ENCODE measurements at regions not wholly inside any gene's neighbourhood (a gene's known extent, or its start where the extent isn't known, plus 50 kb on each side); places are given as distances from the start of the nearest gene placed in this dataset.

DNA sequence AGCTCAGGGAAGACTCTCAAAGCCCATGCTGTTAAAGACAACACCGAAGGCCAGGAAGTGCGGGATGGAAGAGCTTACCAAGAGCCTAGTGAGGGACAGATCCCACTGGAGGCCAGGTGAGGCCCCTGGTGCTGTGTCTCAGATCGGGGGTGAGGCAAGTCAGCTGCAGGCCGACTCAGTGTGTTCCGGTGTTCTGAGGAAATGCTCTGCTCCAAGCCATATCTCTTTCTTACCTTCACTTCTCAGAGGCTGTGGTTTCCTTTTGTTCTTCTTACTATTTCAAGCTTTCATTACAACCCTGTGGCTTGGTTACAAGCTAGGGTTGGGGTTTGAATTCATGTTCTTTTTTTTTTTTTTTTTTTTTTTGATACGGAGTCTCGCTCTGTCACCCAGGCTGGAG is 114.3 kb upstream of the ZFP64 start:
- Histone ChIP-seq H3K36me3 (ENCODE audit: low read depth) (no peaks in the 10 kb centered on the region), H3K9me3 (ENCODE audit: insufficient read depth, low read depth) (no peaks in the 10 kb centered on the region), H4K20me1 (ENCODE audit: insufficient read depth) (no peaks in the 10 kb centered on the region), H2AFZ (no peak overlapping the region), H3F3A (ENCODE audit: insufficient read depth, low read depth) (no peaks in the 10 kb centered on the region), H3K4me3 (no peak overlapping the region), H3K4me2 (no peak overlapping the region), H3K27ac (no peak overlapping the region), H3K27me3 (ENCODE audit: insufficient read depth, low read depth) (peaks cover 95% of the 10 kb centered on the region), H3K9me2 (ENCODE audit: insufficient read depth) (no peaks in the 10 kb centered on the region), H3K79me2 (ENCODE audit: low read depth) (no peaks in the 10 kb centered on the region), H3K4me1 (replicated peaks; ENCODE audit: insufficient read depth) (no peaks in the 10 kb centered on the region)
- intact Hi-C loops (cut with micrococcal nuclease; ENCODE audit: unreplicated experiment): no loop called here
- no TSS peak for BruUV-seq (replicated peaks)
- no peak for DNase-seq
- ChIA-PET CTCF (no interaction called here), POLR2A (ENCODE audit: unreplicated experiment) (no interaction called here)
- TF ChIP-seq, protein P1, sequence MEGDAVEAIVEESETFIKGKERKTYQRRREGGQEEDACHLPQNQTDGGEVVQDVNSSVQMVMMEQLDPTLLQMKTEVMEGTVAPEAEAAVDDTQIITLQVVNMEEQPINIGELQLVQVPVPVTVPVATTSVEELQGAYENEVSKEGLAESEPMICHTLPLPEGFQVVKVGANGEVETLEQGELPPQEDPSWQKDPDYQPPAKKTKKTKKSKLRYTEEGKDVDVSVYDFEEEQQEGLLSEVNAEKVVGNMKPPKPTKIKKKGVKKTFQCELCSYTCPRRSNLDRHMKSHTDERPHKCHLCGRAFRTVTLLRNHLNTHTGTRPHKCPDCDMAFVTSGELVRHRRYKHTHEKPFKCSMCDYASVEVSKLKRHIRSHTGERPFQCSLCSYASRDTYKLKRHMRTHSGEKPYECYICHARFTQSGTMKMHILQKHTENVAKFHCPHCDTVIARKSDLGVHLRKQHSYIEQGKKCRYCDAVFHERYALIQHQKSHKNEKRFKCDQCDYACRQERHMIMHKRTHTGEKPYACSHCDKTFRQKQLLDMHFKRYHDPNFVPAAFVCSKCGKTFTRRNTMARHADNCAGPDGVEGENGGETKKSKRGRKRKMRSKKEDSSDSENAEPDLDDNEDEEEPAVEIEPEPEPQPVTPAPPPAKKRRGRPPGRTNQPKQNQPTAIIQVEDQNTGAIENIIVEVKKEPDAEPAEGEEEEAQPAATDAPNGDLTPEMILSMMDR (conservative IDR thresholded peaks at IDR 0.05): no peak
- TF ChIP-seq EZH2 (IDR thresholded peaks at IDR 0.05; ENCODE audit: low read depth): no peak

DNA sequence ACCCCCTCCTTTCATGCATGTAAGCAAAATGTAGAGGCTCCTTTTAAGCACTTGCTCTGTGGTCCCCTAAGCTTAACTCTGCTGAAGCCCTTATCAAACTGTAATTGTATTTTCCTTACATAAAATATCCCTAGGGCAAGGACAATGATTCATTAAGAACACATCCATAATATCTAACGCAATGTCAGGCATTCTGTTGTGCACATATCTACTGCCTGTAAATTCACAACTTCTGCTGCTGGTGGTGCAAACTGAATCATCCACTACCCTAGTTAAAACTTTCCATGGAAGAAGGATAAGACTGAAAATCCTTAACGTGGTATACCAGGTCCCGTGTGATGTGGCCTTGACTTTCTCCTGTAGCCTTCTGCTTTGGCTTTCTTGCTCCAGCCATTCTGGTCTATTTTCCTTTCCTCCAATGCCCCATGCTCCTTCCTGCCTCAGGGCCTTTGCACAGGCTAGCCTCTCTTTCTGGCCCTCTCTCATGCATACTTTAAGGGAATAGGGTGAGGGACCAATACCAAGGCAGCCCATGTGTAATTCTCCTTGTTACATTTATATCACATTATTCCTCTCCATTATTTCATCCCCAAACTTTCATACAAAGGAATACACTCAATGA is 113.6 kb upstream of the ZFP64 start:
- Histone ChIP-seq H3K27me3 (ENCODE audit: insufficient read depth, low read depth) (peaks cover 90% of the 10 kb centered on the region), H3K27ac (no peak overlapping the region), H3F3A (ENCODE audit: insufficient read depth, low read depth) (no peaks in the 10 kb centered on the region), H4K20me1 (ENCODE audit: insufficient read depth) (no peaks in the 10 kb centered on the region), H3K9me2 (ENCODE audit: insufficient read depth) (no peaks in the 10 kb centered on the region), H3K4me3 (no peak overlapping the region), H3K4me2 (no peak overlapping the region), H2AFZ (no peak overlapping the region), H3K79me2 (ENCODE audit: low read depth) (no peaks in the 10 kb centered on the region), H3K4me1 (replicated peaks; ENCODE audit: insufficient read depth) (no peaks in the 10 kb centered on the region), H3K9me3 (ENCODE audit: insufficient read depth, low read depth) (no peaks in the 10 kb centered on the region), H3K36me3 (ENCODE audit: low read depth) (no peaks in the 10 kb centered on the region)
- intact Hi-C loops (cut with micrococcal nuclease; ENCODE audit: unreplicated experiment): no loop called here
- ChIA-PET POLR2A (ENCODE audit: unreplicated experiment) (no interaction called here), CTCF (no interaction called here)
- no peak for TF ChIP-seq EZH2 (IDR thresholded peaks at IDR 0.05; ENCODE audit: low read depth)
- TF ChIP-seq, protein P1 (conservative IDR thresholded peaks at IDR 0.05): no peak
- DNase-seq: no peak
- BruUV-seq (replicated peaks): no TSS peak

DNA sequence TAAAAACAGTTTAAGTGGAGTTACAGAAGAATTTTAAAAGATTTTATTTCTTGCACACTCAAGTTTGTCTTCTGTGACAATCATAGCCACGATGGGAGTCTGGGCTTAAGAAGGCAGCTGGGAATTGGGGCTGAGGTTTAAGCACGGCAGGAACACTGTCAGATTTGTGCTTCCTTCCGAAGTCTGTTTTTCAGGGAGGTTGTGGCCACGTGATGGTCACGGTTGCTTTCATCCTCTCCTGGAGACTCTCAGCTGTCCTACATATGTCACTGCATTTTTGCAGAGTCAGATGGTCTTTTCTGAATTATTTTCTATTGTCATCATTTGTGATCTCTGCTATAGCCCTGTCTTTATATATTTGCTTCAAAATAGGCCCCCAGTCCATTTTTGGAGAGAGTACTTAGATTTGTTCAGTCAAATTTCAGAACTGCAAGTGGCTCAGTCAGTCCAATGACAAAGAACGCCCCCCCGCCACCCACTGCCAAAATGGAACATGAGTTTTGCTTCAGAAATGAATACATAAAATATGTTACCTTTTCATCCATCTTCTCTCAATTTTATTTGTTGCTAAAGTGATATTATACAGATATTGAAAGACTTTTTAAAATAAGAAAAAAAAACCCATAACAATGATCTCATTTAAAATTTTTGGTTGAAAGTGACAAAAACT is 111.8 kb upstream of the ZFP64 start:
- H3K4me2 ChIP-seq: no peak overlapping the region
- ChIA-PET CTCF (no interaction called here), POLR2A (ENCODE audit: unreplicated experiment) (no interaction called here)
- no peaks in the 10 kb centered on the region for H3K79me2 ChIP-seq (ENCODE audit: low read depth)
- no peak overlapping the region for H2AFZ ChIP-seq
- BruUV-seq (replicated peaks): no TSS peak
- H3K4me1 ChIP-seq (replicated peaks; ENCODE audit: insufficient read depth): no peaks in the 10 kb centered on the region
- H3K9me3 ChIP-seq (ENCODE audit: insufficient read depth, low read depth): no peaks in the 10 kb centered on the region
- no peaks in the 10 kb centered on the region for H3K9me2 ChIP-seq (ENCODE audit: insufficient read depth)
- H3F3A ChIP-seq (ENCODE audit: insufficient read depth, low read depth): no peaks in the 10 kb centered on the region
- no peaks in the 10 kb centered on the region for H4K20me1 ChIP-seq (ENCODE audit: insufficient read depth)
- no peak overlapping the region for H3K27ac ChIP-seq
- intact Hi-C loops (cut with micrococcal nuclease; ENCODE audit: unreplicated experiment): no loop called here
- H3K36me3 ChIP-seq (ENCODE audit: low read depth): no peaks in the 10 kb centered on the region
- no peak for TF ChIP-seq EZH2 (IDR thresholded peaks at IDR 0.05; ENCODE audit: low read depth)
- TF ChIP-seq, protein P1 (conservative IDR thresholded peaks at IDR 0.05): no peak
- no peak for DNase-seq
- no peak overlapping the region for H3K4me3 ChIP-seq
- H3K27me3 ChIP-seq (ENCODE audit: insufficient read depth, low read depth): peaks cover 86% of the 10 kb centered on the region

Measured in PC-9 (cell line).